GM21529 (cell line): ENCODE measurements at regions not wholly inside any gene's neighbourhood (a gene's known extent, or its start where the extent isn't known, plus 50 kb on each side); places are given as distances from the start of the nearest gene placed in this dataset.

Experiments
- ATAC-seq: cut with Tn5 transposase; IDR thresholded peaks from one replicate; pipeline ENCODE4 v1.9.1; 2021; ENCODE audit not compliant: unreplicated experiment

GRCh38 chr13:44211286-44211685 lies 162.3 kb upstream of the SERP2 start:
- no peak for ATAC-seq

- ATAC-seq, result no peak
These were observed 161.8 kb upstream of the SERP2 start for GRCh38 chr13:44211704-44212346.

- ATAC-seq, result no peak
These were observed 160.8 kb upstream of the SERP2 start for GRCh38 chr13:44212633-44213396.

GRCh38 chr13:44218501-44219240 lies 155.0 kb upstream of the SERP2 start:
- ATAC-seq, result no peak

- ATAC-seq, result no peak
These were observed 153.8 kb upstream of the SERP2 start for GRCh38 chr13:44219577-44220548.

GRCh38 chr13:44220948-44221347 lies 152.7 kb upstream of the SERP2 start:
- no peak for ATAC-seq

GRCh38 chr13:44221657-44222056 lies 152.0 kb upstream of the SERP2 start:
- ATAC-seq, result no peak

GRCh38 chr13:44223770-44224444 lies 149.7 kb upstream of the SERP2 start:
- no peak for ATAC-seq

GRCh38 chr13:44224450-44225149 lies 149.0 kb upstream of the SERP2 start:
- ATAC-seq, result no peak

GRCh38 chr13:44229371-44230030 lies 144.1 kb upstream of the SERP2 start:
- ATAC-seq, result no peak

- ATAC-seq, result no peak
These were observed 143.6 kb upstream of the SERP2 start for GRCh38 chr13:44230071-44230470.

- no peak for ATAC-seq
These were observed 142.9 kb upstream of the SERP2 start for GRCh38 chr13:44230736-44231135.

GRCh38 chr13:44231786-44232516 lies 141.7 kb upstream of the SERP2 start:
- no peak for ATAC-seq

- ATAC-seq, result no peak
These were observed 140.8 kb upstream of the SERP2 start for GRCh38 chr13:44232774-44233173.

GRCh38 chr13:44234566-44234965 lies 139.1 kb upstream of the SERP2 start:
- no peak for ATAC-seq

- no peak for ATAC-seq
These were observed 137.3 kb upstream of the SERP2 start for GRCh38 chr13:44236370-44236769.

GRCh38 chr13:44236801-44237207 lies 136.8 kb upstream of the SERP2 start:
- ATAC-seq, result no peak

GRCh38 chr13:44237276-44237767 lies 136.3 kb upstream of the SERP2 start:
- peak; percentile 90 for ATAC-seq
